Stimulated activated CD4-positive, alpha-beta T cell treated with anti-CD3 and anti-CD28 coated beads, Interleukin-1b, Interleukin-23, amount 100 ng/mL, for 4 hours (primary cell): ENCODE measurements at regions not wholly inside any gene's neighbourhood (a gene's known extent, or its start where the extent isn't known, plus 50 kb on each side); places are given as distances from the start of the nearest gene placed in this dataset.

ENCODE experiments used
- DNase-seq, 2 donors: peaks; one replicate each; pipeline ENCODE4 v3.0.0-alpha.2; 2020; ENCODE audit warnings: low read depth in 2 of 2

- no peak for DNase-seq
Measured at GRCh38 chr4:157880761-157881160, 292.1 kb downstream of the GASK1B start.

- DNase-seq = no peak
Measured at GRCh38 chr4:157854819-157855218, 318.0 kb downstream of the GASK1B start.

GRCh38 chr4:157840648-157841047 lies 332.2 kb downstream of the GASK1B start:
- DNase-seq = no peak

- no peak for DNase-seq
Measured at GRCh38 chr4:157840034-157840433, 332.8 kb downstream of the GASK1B start.

- DNase-seq = no peak
Measured at GRCh38 chr4:157838366-157838765, 334.5 kb downstream of the GASK1B start.

GRCh38 chr4:157837071-157837703 lies 335.6 kb downstream of the GASK1B start:
- DNase-seq = no peak

- no peak for DNase-seq
Measured at GRCh38 chr4:157832596-157832995, 340.2 kb downstream of the GASK1B start.

- no peak for DNase-seq
Measured at GRCh38 chr4:157824021-157824420, 348.8 kb downstream of the GASK1B start.

- DNase-seq = no peak
Measured at GRCh38 chr4:157821814-157822213, 351.0 kb downstream of the GASK1B start.

- no peak for DNase-seq
Measured at GRCh38 chr4:157819693-157820464, 352.9 kb downstream of the GASK1B start.

- DNase-seq = no peak
Measured at GRCh38 chr4:157818946-157819692, 353.7 kb downstream of the GASK1B start.

GRCh38 chr4:157810137-157810774 lies 362.6 kb downstream of the GASK1B start:
- DNase-seq = no peak

GRCh38 chr4:157808796-157809383 lies 363.9 kb downstream of the GASK1B start:
- DNase-seq = no peak

GRCh38 chr4:157806184-157806583 lies 366.6 kb downstream of the GASK1B start:
- DNase-seq = no peak

- DNase-seq = no peak
Measured at GRCh38 chr4:157804986-157805385, 367.8 kb downstream of the GASK1B start.

GRCh38 chr4:157803845-157804521 lies 368.8 kb downstream of the GASK1B start:
- DNase-seq = no peak

- no peak for DNase-seq
Measured at GRCh38 chr4:157803421-157803820, 369.4 kb downstream of the GASK1B start.

GRCh38 chr4:157795495-157795894 lies 377.3 kb downstream of the GASK1B start:
- no peak for DNase-seq

GRCh38 chr4:157792716-157793115 lies 380.1 kb downstream of the GASK1B start:
- DNase-seq = no peak

- DNase-seq = no peak
Measured at GRCh38 chr4:157791236-157791635, 381.6 kb downstream of the GASK1B start.

- no peak for DNase-seq
Measured at GRCh38 chr4:157787618-157788017, 385.2 kb downstream of the GASK1B start.
